ENCODE measurements at regions not wholly inside any gene's neighbourhood (a gene's known extent, or its start where the extent isn't known, plus 50 kb on each side); places are given as distances from the start of the nearest gene placed in this dataset.

GRCh38 chr4:12644261-12644660 lies 839.9 kb downstream of the RAB28 start:
- TF ChIP-seq BRCA1 (CRISPR knock-in tag; IDR thresholded peaks at IDR 0.05), result no peak
- no peak for TF ChIP-seq HES4 (CRISPR knock-in tag; IDR thresholded peaks at IDR 0.05; ENCODE audit: borderline replicate concordance)
- no peak for TF ChIP-seq ZNF335 (CRISPR knock-in tag; IDR thresholded peaks at IDR 0.05)
- no peak for TF ChIP-seq HBP1 (CRISPR knock-in tag; IDR thresholded peaks at IDR 0.05; ENCODE audit: low read depth)
- no peak for TF ChIP-seq TAF1 (CRISPR knock-in tag; IDR thresholded peaks at IDR 0.05)
- no peak for TF ChIP-seq ZBTB7B (CRISPR knock-in tag; IDR thresholded peaks at IDR 0.05)
- TF ChIP-seq ZNF180 (CRISPR knock-in tag; IDR thresholded peaks at IDR 0.05; ENCODE audit: borderline replicate concordance, low read depth), result no peak
- TF ChIP-seq USF2 (IDR thresholded peaks at IDR 0.05; ENCODE audit: low read depth, low read length), result no peak
- no peak for TF ChIP-seq USF2 (CRISPR knock-in tag; IDR thresholded peaks at IDR 0.05; ENCODE audit: borderline replicate concordance)
- TF ChIP-seq FUBP1 (CRISPR knock-in tag; IDR thresholded peaks at IDR 0.05; ENCODE audit: borderline replicate concordance), result no peak
- TF ChIP-seq NFE2L2 (IDR thresholded peaks at IDR 0.05; ENCODE audit: low read length), result no peak
- TF ChIP-seq ZKSCAN1 (IDR thresholded peaks at IDR 0.05; ENCODE audit: low read length), result no peak
- TF ChIP-seq ZFP90 (CRISPR knock-in tag; IDR thresholded peaks at IDR 0.05; ENCODE audit: borderline replicate concordance), result no peak
- no peak for TF ChIP-seq HDAC2 (CRISPR knock-in tag; IDR thresholded peaks at IDR 0.05)
- no peak for TF ChIP-seq NONO (IDR thresholded peaks at IDR 0.05)
- TF ChIP-seq NONO (CRISPR knock-in tag; conservative IDR thresholded peaks at IDR 0.05), result no peak
- no peak for TF ChIP-seq ZNF598 (CRISPR knock-in tag; IDR thresholded peaks at IDR 0.05; ENCODE audit: borderline replicate concordance)
- no peak for TF ChIP-seq ATF7-NPFF (CRISPR knock-in tag; IDR thresholded peaks at IDR 0.05; ENCODE audit: low read depth)
- Histone ChIP-seq H3K9ac (ENCODE audit: insufficient read depth, low read depth, low read length) (no peak overlapping the region), H3K36me3 (replicated peaks in 1 of 2; ENCODE audit: control insufficient read depth in 1 of 2, insufficient read depth in 2 of 2, low read length in 2 of 2) (no peaks in the 10 kb centered on the region), H3K27ac (ENCODE audit: extremely low read length, insufficient read depth, low read length) (no peak overlapping the region), H3K4me1 (ENCODE audit: insufficient read depth, low read length) (no peaks in the 10 kb centered on the region), H3K4me3 (replicated peaks in 1 of 3; ENCODE audit: insufficient read depth in 1 of 3, low read depth in 2 of 3, low read length in 3 of 3) (no peak overlapping the region), H3K4me2 (ENCODE audit: low read depth, low read length) (no peak overlapping the region), H4K20me1 (ENCODE audit: insufficient read depth, low read length) (no peaks in the 10 kb centered on the region), H2AFZ (ENCODE audit: low read length) (no peak overlapping the region), H3K79me2 (ENCODE audit: insufficient read depth, low read length) (no peaks in the 10 kb centered on the region), H3K9me3 (ENCODE audit: low read length) (peaks cover 12% of the 10 kb centered on the region; the same call in 1 of the 2 replicates), H3K27me3 (ENCODE audit: control insufficient read depth in 1 of 2, insufficient read depth in 2 of 2, low read length in 2 of 2) (no peaks in the 10 kb centered on the region)
- intact Hi-C loops (cut with micrococcal nuclease; ENCODE audit: unreplicated experiment) (no loop called here), in situ Hi-C loops (cut with HindIII; ENCODE audit: extremely low pct_ligation_motif_present, low pct_unique_long_range_greater_than_20kb) (loop anchor here (25.0 kb wide), 1 partner anchor 1182 kb away; no protein-coding TSS in a partner anchor)
- POLR2A ChIA-PET, result no interaction called here
- ATAC-seq, result no peak
- CTCF ChIA-PET (ENCODE audit: low intra/inter-chr PET ratio, low total read pairs), result no interaction called here
- 0% methylated on average over 1 of the region's 1 CpG for WGBS (ENCODE audit: low lambda C conversion rate)
- no peak for FAIRE-seq
- DNase-seq (ENCODE audit: low spot score), result no peak
- no TSS peak for BruUV-seq (replicated peaks)

Measured in HepG2 (cell line).